MM.1S (cell line): ENCODE measurements at regions not wholly inside any gene's neighbourhood (a gene's known extent, or its start where the extent isn't known, plus 50 kb on each side); places are given as distances from the start of the nearest gene placed in this dataset.

Source experiments
- DNase-seq: peaks from one replicate; pipeline ENCODE4 v3.0.0-alpha.2; 2015
- H2AFZ ChIP-seq: fragments of 300-600 bp; sonication (generic); 2 replicates; pipeline ENCODE4 v1.6.0; 2016; ENCODE audit warnings: antibody characterized with exemption, low read length
- H3F3A ChIP-seq: fragments of 300-600 bp; sonication (generic); 2 replicates; pipeline ENCODE4 v1.6.1; 2016; ENCODE audit warnings: mild to moderate bottlenecking, antibody characterized with exemption, low read length, moderate library complexity, mixed read lengths; ENCODE audit not compliant: insufficient read depth
- H3K27ac ChIP-seq: fragments of 300-600 bp; sonication (generic); 2 replicates; pipeline ENCODE4 v1.5.1; 2016; ENCODE audit warnings: mild to moderate bottlenecking, low read length
- H3K27me3 ChIP-seq: fragments of 300-600 bp; sonication (generic); replicated peaks from 2 replicates; pipeline ENCODE4 v1.6.0; 2016; ENCODE audit warnings: low read length; ENCODE audit not compliant: insufficient read depth
- H3K36me3 ChIP-seq: fragments of 300-600 bp; sonication (generic); replicated peaks from 2 replicates; pipeline ENCODE4 v1.6.1; 2016; ENCODE audit warnings: mild to moderate bottlenecking, low read length, mixed read lengths; ENCODE audit not compliant: insufficient read depth
- H3K4me1 ChIP-seq: fragments of 300-600 bp; sonication (generic); 2 replicates; pipeline ENCODE4 v1.6.1; 2016; ENCODE audit warnings: low read length, mixed read lengths
- H3K4me2 ChIP-seq: fragments of 300-600 bp; sonication (generic); 2 replicates; pipeline ENCODE4 v1.6.0; 2016; ENCODE audit warnings: low read depth, low read length
- H3K4me3 ChIP-seq: fragments of 300-600 bp; sonication (generic); 2 replicates; pipeline ENCODE4 v1.5.1; 2016; ENCODE audit warnings: low read length, mixed read lengths
- H3K79me2 ChIP-seq: fragments of 300-600 bp; sonication (generic); 2 replicates; pipeline ENCODE4 v1.6.1; 2016; ENCODE audit warnings: mixed run types, low read length, mixed read lengths
- H3K9ac ChIP-seq: fragments of 300-600 bp; sonication (generic); 2 replicates; pipeline ENCODE4 v1.6.1; 2016; ENCODE audit warnings: low read length, mixed read lengths
- H3K9me2 ChIP-seq: fragments of 300-600 bp; sonication (generic); replicated peaks from 2 replicates; pipeline ENCODE4 v1.6.1; 2016; ENCODE audit warnings: mild to moderate bottlenecking, low read length, mixed read lengths; ENCODE audit not compliant: insufficient read depth
- H3K9me3 ChIP-seq: fragments of 300-600 bp; sonication (generic); replicated peaks from 2 replicates; pipeline ENCODE4 v1.6.1; 2016; ENCODE audit warnings: mild to moderate bottlenecking, low read length, mixed read lengths; ENCODE audit not compliant: insufficient read depth
- H4K20me1 ChIP-seq: fragments of 300-600 bp; sonication (generic); 2 replicates; pipeline ENCODE4 v1.6.1; 2016; ENCODE audit warnings: mild to moderate bottlenecking, low read length, moderate library complexity, mixed read lengths; ENCODE audit not compliant: insufficient read depth
- EZH2 ChIP-seq: fragments of 300-600 bp; sonication (generic); optimal IDR thresholded peaks from 2 replicates; pipeline ENCODE3; 2017; ENCODE audit warnings: low read depth, mild to moderate bottlenecking, antibody characterized with exemption, low read length, mixed read lengths
- EZH2phosphoT487 ChIP-seq: fragments of 300-600 bp; sonication (generic); IDR thresholded peaks from 2 replicates; pipeline ENCODE4 v1.6.1; 2018; ENCODE audit warnings: antibody characterized with exemption, low read length
- TF ChIP-seq, protein P1 (sequence below): fragments of 300-600 bp; sonication (generic); IDR thresholded peaks from 2 replicates; pipeline ENCODE4 v1.5.1; 2016; ENCODE audit warnings: antibody characterized with exemption, low read length, mixed read lengths

DNA sequence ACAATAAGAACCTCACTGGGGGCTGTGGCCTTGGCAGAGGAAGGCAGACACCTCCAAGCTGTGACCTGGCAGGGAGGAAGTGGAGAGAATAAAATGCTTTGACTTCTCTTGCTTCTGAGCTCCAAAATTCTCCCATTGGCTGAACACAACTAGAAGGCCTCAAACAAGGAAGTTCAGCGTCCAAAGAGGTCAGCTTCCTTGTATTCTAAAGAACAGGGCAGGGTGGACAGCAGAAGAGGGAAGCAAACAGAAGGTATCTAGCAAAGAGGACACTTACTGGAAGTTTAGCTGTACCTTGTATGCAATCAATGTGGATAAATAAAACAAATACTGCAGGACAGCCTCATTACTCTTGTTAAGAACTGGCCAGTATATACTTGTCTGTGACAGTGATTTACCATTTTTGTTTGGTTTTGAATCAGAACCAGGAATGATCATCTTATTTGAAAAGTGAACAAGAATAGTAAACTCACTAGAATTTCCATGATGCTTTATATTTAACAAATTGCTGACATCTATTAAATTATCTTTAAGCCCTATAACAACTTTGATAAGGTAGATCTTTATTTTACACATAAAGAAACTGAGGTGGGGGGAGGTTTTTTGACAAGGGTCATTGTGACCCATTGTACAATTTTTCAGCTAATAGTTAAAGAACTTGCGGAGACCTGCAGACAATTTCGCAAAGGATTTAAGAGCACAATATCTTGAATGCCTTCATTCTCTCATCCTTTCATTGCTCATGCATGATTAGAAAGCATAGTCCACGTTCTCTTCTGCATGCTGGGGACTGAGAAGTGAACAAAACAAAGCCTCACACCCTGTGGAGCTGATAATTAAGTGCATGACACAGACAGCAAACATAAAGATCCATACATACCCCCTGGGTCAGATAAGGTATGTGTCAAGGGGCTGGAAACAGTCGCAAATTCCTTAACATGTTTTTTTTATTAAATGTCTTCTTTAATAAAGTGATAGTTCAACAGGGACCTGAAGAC, 1448.0 kb downstream of the AACS start:
- Histone ChIP-seq H3K36me3 (no peaks in the 10 kb centered on the region), H3K9ac (no peak overlapping the region), H3F3A (no peaks in the 10 kb centered on the region), H3K27ac (no peak overlapping the region), H3K27me3 (no peaks in the 10 kb centered on the region), H3K4me3 (no peak overlapping the region), H4K20me1 (no peaks in the 10 kb centered on the region), H3K4me2 (no peak overlapping the region), H3K79me2 (no peaks in the 10 kb centered on the region), H3K4me1 (peaks cover 10% of the 10 kb centered on the region), H2AFZ (no peak overlapping the region), H3K9me3 (no peaks in the 10 kb centered on the region), H3K9me2 (no peaks in the 10 kb centered on the region)
- no peak for TF ChIP-seq EZH2phosphoT487
- TF ChIP-seq EZH2: no peak
- TF ChIP-seq, protein P1, sequence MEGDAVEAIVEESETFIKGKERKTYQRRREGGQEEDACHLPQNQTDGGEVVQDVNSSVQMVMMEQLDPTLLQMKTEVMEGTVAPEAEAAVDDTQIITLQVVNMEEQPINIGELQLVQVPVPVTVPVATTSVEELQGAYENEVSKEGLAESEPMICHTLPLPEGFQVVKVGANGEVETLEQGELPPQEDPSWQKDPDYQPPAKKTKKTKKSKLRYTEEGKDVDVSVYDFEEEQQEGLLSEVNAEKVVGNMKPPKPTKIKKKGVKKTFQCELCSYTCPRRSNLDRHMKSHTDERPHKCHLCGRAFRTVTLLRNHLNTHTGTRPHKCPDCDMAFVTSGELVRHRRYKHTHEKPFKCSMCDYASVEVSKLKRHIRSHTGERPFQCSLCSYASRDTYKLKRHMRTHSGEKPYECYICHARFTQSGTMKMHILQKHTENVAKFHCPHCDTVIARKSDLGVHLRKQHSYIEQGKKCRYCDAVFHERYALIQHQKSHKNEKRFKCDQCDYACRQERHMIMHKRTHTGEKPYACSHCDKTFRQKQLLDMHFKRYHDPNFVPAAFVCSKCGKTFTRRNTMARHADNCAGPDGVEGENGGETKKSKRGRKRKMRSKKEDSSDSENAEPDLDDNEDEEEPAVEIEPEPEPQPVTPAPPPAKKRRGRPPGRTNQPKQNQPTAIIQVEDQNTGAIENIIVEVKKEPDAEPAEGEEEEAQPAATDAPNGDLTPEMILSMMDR: no peak
- DNase-seq: no peak

DNA sequence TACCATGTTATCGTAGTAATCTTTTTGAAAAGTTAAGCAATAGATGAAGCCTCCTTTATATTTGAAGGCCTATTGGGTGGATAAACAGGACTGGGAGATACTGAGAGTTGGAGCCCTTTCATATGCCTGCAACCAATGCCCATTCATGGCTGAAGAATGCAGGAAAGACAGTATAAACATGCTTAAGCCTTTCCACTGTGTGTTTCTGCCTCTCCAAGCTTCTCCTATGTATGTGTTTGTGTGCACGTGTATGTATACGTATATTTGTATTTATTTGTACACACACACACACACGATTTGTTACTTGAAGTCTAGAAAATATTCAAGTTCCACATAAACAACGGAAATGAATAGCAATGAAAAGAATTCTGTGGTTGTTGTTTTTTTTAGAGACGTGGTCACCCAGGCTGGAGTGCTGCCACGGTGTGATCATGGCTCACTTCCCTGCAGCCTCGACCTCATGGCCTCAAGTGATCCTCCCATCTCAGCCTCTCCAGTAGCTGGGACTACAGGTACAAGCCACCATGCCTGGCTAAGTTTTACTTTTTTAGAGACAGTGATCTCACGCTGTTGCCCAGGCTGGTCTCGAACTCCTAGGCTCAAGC, 1453.5 kb downstream of the AACS start:
- Histone ChIP-seq H3K9me2 (no peaks in the 10 kb centered on the region), H2AFZ (no peak overlapping the region), H3K79me2 (no peaks in the 10 kb centered on the region)

DNA sequence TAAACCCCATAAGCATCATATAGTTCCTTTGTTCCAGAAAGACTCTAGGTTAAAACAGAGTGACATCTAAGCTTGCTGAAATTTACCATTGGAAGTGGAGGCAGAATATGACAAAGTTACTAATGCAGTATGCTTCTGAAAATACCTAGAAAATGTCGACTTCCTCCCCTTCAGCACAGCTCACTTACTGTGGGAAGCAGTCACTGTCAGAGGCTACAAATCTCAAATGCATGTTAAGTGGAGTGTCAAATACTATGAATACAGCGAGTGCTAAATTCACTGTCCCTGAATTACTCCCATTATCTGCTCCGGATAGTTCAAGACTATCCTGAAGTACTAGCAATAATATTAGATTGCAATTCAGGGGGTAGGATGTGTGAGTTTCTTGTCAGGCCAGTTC, 1454.6 kb downstream of the AACS start:
- Histone ChIP-seq H3K4me2 (no peak overlapping the region), H3K4me3 (no peak overlapping the region), H3K4me1 (no peaks in the 10 kb centered on the region), H3K27me3 (no peaks in the 10 kb centered on the region), H3K27ac (no peak overlapping the region), H3K36me3 (no peaks in the 10 kb centered on the region), H3K9me2 (no peaks in the 10 kb centered on the region), H3K9me3 (no peaks in the 10 kb centered on the region), H2AFZ (no peak overlapping the region), H4K20me1 (no peaks in the 10 kb centered on the region), H3K79me2 (no peaks in the 10 kb centered on the region), H3F3A (no peaks in the 10 kb centered on the region), H3K9ac (no peak overlapping the region)
- TF ChIP-seq, protein P1: no peak
- no peak for TF ChIP-seq EZH2
- no peak for TF ChIP-seq EZH2phosphoT487
- no peak for DNase-seq

More for the DNA sequence above, 1453.5 kb downstream of the AACS start:
- Histone ChIP-seq H4K20me1 (no peaks in the 10 kb centered on the region), H3K9me3 (no peaks in the 10 kb centered on the region), H3K4me2 (no peak overlapping the region), H3K4me3 (no peak overlapping the region), H3K9ac (no peak overlapping the region), H3K36me3 (no peaks in the 10 kb centered on the region), H3K27ac (no peak overlapping the region), H3F3A (no peaks in the 10 kb centered on the region), H3K27me3 (no peaks in the 10 kb centered on the region), H3K4me1 (no peaks in the 10 kb centered on the region)
- no peak for DNase-seq
- TF ChIP-seq, protein P1: no peak
- TF ChIP-seq EZH2: no peak
- no peak for TF ChIP-seq EZH2phosphoT487
